B cell (primary cell): ENCODE measurements at regions not wholly inside any gene's neighbourhood (a gene's known extent, or its start where the extent isn't known, plus 50 kb on each side); places are given as distances from the start of the nearest gene placed in this dataset.

ENCODE experiments used
- ATAC-seq: fragments of 200-7000 bp; cut with Tn5 transposase; one replicate; pipeline ENCODE4 v1.10.0; 2021; ENCODE audit warnings: low read depth, mild to moderate bottlenecking, moderate number of reproducible peaks, moderate library complexity
- CTCF ChIA-PET: fragments of 350-600 bp; sonication (Branson Sonifier 250); formaldehyde crosslinking; loops from one replicate; lab custom pipeline; 2021; ENCODE audit warnings: antibody characterized with exemption, inconsistent platforms; lab: Charles Lee
- POLR2A ChIA-PET: fragments of 350-600 bp; sonication (Branson Sonifier 250); formaldehyde crosslinking; loops from one replicate; lab custom pipeline; 2021; ENCODE audit warnings: antibody characterized with exemption; lab: Charles Lee
- DNase-seq: peaks from one replicate; pipeline ENCODE4 v3.0.0; 2013
- H2AFZ ChIP-seq: 2 replicates; pipeline ENCODE4 v1.6.1; 2012; ENCODE audit warnings: mild to moderate bottlenecking, low read depth, low read length; ENCODE audit not compliant: insufficient read depth, poor library complexity, severe bottlenecking
- H3K27ac ChIP-seq, 2 donors: 1 replicate in 1 of 2; 2 replicates in 1 of 2; pipeline ENCODE4 v1.5.1; 2012 to 2013; ENCODE audit warnings: low read length in 2 of 2, mild to moderate bottlenecking in 2 of 2, moderate library complexity in 1 of 2
- H3K27me3 ChIP-seq, 4 experiments: fragments of 200-600 bp in 1 of 4; sonication (generic) in 1 of 4; replicated peaks in 1 of 4; 1 replicate in 2 of 4; 2 replicates in 2 of 4; pipeline versions ENCODE4 v1.6.1 to v1.7.0; 2013 to 2016; ENCODE audit warnings: low read length in 3 of 4, mild to moderate bottlenecking in 2 of 4, mixed read lengths in 1 of 4, moderate library complexity in 1 of 4; ENCODE audit not compliant: insufficient read depth in 4 of 4, control insufficient read depth in 3 of 4; ENCODE audit errors: control extremely low read depth in 1 of 4
- H3K36me3 ChIP-seq, 2 experiments: replicated peaks in 1 of 2; 1 replicate in 1 of 2; 2 replicates in 1 of 2; pipeline versions ENCODE4 v1.6.1 to v1.7.1; 2013; ENCODE audit warnings: low read length in 1 of 2; ENCODE audit not compliant: insufficient read depth in 2 of 2, control insufficient read depth in 1 of 2; ENCODE audit errors: control extremely low read depth in 1 of 2, extremely low read depth in 1 of 2
- H3K4me1 ChIP-seq, 2 donors: fragments of 200-600 bp in 1 of 2; sonication (generic) in 1 of 2; 1 replicate in 1 of 2; 2 replicates in 1 of 2; pipeline versions ENCODE4 v1.5.1 to v1.6.1; 2013 to 2017; ENCODE audit warnings: low read length in 2 of 2; ENCODE audit not compliant: control insufficient read depth in 2 of 2, insufficient read depth in 2 of 2
- H3K4me2 ChIP-seq: replicated peaks from 2 replicates; pipeline ENCODE3; 2012; ENCODE audit warnings: mild to moderate bottlenecking, low read depth, low read length; ENCODE audit not compliant: poor library complexity, severe bottlenecking
- H3K4me3 ChIP-seq, 5 experiments: fragments of 200-600 bp in 1 of 5; sonication (generic) in 1 of 5; 1 replicate in 3 of 5; 2 replicates in 2 of 5; pipeline versions ENCODE4 v1.5.1 to v1.7.0; 2011 to 2016; ENCODE audit warnings: low read length in 4 of 5, mild to moderate bottlenecking in 4 of 5, low read depth in 2 of 5, control low read depth in 1 of 5, moderate library complexity in 1 of 5; ENCODE audit not compliant: insufficient read depth in 1 of 5; ENCODE audit errors: control extremely low read depth in 1 of 5, extremely low read depth in 1 of 5
- H3K79me2 ChIP-seq: fragments of 200-600 bp; sonication (generic); one replicate; pipeline ENCODE4 v1.6.0; 2016; ENCODE audit warnings: low read length; ENCODE audit not compliant: control insufficient read depth, insufficient read depth
- H3K9ac ChIP-seq: fragments of 200-600 bp; sonication (generic); 2 replicates; pipeline ENCODE4 v1.6.1; 2017; ENCODE audit warnings: mild to moderate bottlenecking, low read length, moderate library complexity
- H3K9me3 ChIP-seq, 3 donors: one replicate each; pipeline versions ENCODE4 v1.6.1 to v1.7.1; 2013; ENCODE audit warnings: low read length in 2 of 3; ENCODE audit not compliant: control insufficient read depth in 2 of 3, insufficient read depth in 1 of 3; ENCODE audit errors: control extremely low read depth in 1 of 3
- H4K20me1 ChIP-seq: 2 replicates; pipeline ENCODE4 v1.6.0; 2012; ENCODE audit warnings: mild to moderate bottlenecking, low read length; ENCODE audit not compliant: insufficient read depth, control insufficient read depth, poor library complexity, severe bottlenecking
- H3K27ac Mint-ChIP-seq: one replicate; pipeline ENCODE4 v1.8.0; 2021; ENCODE audit warnings: mixed read lengths
- H3K27me3 Mint-ChIP-seq: one replicate; pipeline ENCODE4 v1.8.0; 2021; ENCODE audit warnings: mixed read lengths
- H3K4me1 Mint-ChIP-seq: one replicate; pipeline ENCODE4 v1.8.0; 2021; ENCODE audit warnings: mixed read lengths
- H3K4me3 Mint-ChIP-seq: one replicate; pipeline ENCODE4 v1.8.0; 2021; ENCODE audit warnings: mixed read lengths
- H3K9me3 Mint-ChIP-seq: one replicate; pipeline ENCODE4 v1.8.0; 2022; ENCODE audit warnings: mixed read lengths; ENCODE audit not compliant: insufficient read depth
- EZH2 ChIP-seq: IDR thresholded peaks from 2 replicates; pipeline ENCODE4 v1.6.1; 2012; ENCODE audit warnings: borderline replicate concordance, low read depth, mild to moderate bottlenecking, moderate library complexity, low read length; ENCODE audit not compliant: insufficient read depth, poor library complexity, severe bottlenecking
- WGBS: methylation state at CpG from one replicate; pipeline ENCODE4 v1.1.5; 2013; ENCODE audit warnings: missing lambda C conversion rate; ENCODE audit not compliant: insufficient coverage; 5-methylcytosine and 5-hydroxymethylcytosine counted together
- intact Hi-C: fragments of 100-400 bp; cut with micrococcal nuclease; formaldehyde crosslinking; loops from one replicate; pipeline ENCODE4 v1.10.0; 2022
- TF ChIP-seq, protein P1 (sequence below): fragments of 200-600 bp; IDR thresholded peaks from one replicate; pipeline ENCODE4 v1.8.0; 2022; ENCODE audit warnings: antibody characterized with exemption, mild to moderate bottlenecking

DNA sequence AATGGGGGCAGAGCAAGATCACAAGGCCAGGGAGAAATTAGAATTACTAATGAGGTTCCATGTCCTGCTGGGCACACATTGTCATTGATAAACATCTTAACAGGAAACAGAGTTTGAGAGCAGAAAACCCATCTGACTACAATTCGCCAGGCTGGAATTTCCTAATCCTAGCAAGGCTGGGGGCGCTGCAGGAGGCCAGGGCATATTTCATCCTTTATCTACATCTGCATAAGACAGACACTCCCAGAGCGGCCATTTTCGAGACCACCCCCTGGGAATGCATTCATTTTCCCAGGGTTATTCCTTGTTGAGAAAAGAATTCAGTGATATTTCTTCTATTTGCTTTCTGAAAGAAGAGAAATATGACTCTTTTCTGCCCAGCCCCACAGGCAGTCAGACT lies 152.7 kb downstream of the SUCLG1 start:
- Mint-ChIP-seq H3K27ac (no peak overlapping the region), H3K27me3 (peaks cover 5% of the 10 kb centered on the region), H3K4me1 (no peaks in the 10 kb centered on the region), H3K4me3 (no peak overlapping the region), H3K9me3 (peaks cover 13% of the 10 kb centered on the region)
- Histone ChIP-seq H3K36me3 (no peaks in the 10 kb centered on the region), H3K9me3 (peaks cover 0 to 17% (median 9%) of the 10 kb centered on the region in 3 donors), H3K4me1 (no peaks in the 10 kb centered on the region), H4K20me1 (no peaks in the 10 kb centered on the region), H3K27me3 (no peaks in the 10 kb centered on the region), H2AFZ (no peak overlapping the region), H3K79me2 (no peaks in the 10 kb centered on the region), H3K27ac (no peak overlapping the region), H3K9ac (no peak overlapping the region), H3K4me3 (no peak overlapping the region), H3K4me2 (no peak overlapping the region)
- no CpG with 5 or more reads among the region's 4 CpGs for WGBS
- ChIA-PET POLR2A (no interaction called here), CTCF (no interaction called here)
- intact Hi-C loops = no loop called here
- DNase-seq = no peak
- TF ChIP-seq EZH2 = no peak
- TF ChIP-seq, protein P1, sequence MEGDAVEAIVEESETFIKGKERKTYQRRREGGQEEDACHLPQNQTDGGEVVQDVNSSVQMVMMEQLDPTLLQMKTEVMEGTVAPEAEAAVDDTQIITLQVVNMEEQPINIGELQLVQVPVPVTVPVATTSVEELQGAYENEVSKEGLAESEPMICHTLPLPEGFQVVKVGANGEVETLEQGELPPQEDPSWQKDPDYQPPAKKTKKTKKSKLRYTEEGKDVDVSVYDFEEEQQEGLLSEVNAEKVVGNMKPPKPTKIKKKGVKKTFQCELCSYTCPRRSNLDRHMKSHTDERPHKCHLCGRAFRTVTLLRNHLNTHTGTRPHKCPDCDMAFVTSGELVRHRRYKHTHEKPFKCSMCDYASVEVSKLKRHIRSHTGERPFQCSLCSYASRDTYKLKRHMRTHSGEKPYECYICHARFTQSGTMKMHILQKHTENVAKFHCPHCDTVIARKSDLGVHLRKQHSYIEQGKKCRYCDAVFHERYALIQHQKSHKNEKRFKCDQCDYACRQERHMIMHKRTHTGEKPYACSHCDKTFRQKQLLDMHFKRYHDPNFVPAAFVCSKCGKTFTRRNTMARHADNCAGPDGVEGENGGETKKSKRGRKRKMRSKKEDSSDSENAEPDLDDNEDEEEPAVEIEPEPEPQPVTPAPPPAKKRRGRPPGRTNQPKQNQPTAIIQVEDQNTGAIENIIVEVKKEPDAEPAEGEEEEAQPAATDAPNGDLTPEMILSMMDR = no peak
- ATAC-seq = no peak

DNA sequence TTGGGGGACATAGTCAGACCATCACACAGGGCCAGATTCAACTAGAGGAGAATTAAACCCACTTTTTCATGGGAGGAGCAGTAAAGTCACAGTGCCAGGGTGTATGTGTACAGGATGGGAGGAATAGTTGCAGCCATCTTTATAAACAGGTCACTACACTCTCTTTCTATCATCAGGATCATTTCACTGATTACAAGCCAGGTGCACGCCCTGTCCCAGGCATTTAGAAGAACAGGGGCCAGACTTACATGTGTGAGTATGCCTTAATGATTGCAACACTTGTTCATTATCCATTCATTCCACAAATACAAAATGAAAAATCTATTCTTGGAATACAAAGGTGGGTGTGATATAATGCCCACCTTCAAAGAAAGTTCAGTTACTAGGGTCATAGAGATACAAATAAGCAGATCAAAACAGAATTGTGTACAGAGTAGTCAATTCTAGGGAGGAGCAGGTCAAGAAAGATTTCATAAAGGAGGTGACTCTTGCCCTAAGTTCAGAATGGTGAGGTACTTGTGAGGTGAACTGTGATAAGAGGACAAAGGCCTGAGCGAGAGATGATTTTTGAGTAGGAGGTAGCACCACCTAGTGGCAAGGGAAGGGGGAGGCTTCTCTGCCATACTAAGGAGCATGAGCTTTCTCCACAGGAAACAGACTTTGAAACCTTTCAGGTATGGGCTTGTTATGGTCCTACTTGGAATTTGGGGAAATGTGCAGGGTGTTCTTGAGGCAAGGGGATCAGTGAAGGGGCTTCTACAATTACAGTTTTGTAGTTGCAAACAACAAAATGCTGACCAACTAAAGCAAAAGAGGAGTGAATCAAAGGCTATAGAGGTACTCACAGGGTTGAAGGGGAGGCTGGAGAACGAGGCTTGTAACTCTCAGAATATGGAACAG lies 156.3 kb downstream of the SUCLG1 start:
- peaks cover 0 to 17% (median 9%) of the 10 kb centered on the region in 3 donors for H3K9me3 ChIP-seq
- H3K36me3 ChIP-seq = no peaks in the 10 kb centered on the region
- intact Hi-C loops = no loop called here
- Mint-ChIP-seq H3K27ac (no peak overlapping the region), H3K9me3 (peaks cover 13% of the 10 kb centered on the region), H3K4me1 (no peaks in the 10 kb centered on the region), H3K4me3 (no peak overlapping the region), H3K27me3 (no peaks in the 10 kb centered on the region)
- no peak overlapping the region for H3K4me3 ChIP-seq
- H2AFZ ChIP-seq = no peak overlapping the region
- H3K79me2 ChIP-seq = no peaks in the 10 kb centered on the region
- H3K9ac ChIP-seq = no peak overlapping the region
- ATAC-seq (no peak), DNase-seq (peak; percentile 15)
- POLR2A ChIA-PET = no interaction called here
- WGBS = 20% methylated on average over 1 of the region's 3 CpGs
- H3K4me1 ChIP-seq = no peaks in the 10 kb centered on the region
- no peaks in the 10 kb centered on the region for H3K27me3 ChIP-seq
- no peaks in the 10 kb centered on the region for H4K20me1 ChIP-seq
- H3K27ac ChIP-seq = no peak overlapping the region
- TF ChIP-seq, protein P1 = peak; percentile 70
- no peak for TF ChIP-seq EZH2
- H3K4me2 ChIP-seq = no peak overlapping the region
- CTCF ChIA-PET = interaction anchor here (1.0 to 2.8 kb wide), 2 partner anchors 11 to 280 kb away, joined by 3 to 12 read pairs; no protein-coding TSS in a partner anchor
